ENCODE measurements at regions not wholly inside any gene's neighbourhood (a gene's known extent, or its start where the extent isn't known, plus 50 kb on each side); places are given as distances from the start of the nearest gene placed in this dataset.

- TF ChIP-seq, protein P1, sequence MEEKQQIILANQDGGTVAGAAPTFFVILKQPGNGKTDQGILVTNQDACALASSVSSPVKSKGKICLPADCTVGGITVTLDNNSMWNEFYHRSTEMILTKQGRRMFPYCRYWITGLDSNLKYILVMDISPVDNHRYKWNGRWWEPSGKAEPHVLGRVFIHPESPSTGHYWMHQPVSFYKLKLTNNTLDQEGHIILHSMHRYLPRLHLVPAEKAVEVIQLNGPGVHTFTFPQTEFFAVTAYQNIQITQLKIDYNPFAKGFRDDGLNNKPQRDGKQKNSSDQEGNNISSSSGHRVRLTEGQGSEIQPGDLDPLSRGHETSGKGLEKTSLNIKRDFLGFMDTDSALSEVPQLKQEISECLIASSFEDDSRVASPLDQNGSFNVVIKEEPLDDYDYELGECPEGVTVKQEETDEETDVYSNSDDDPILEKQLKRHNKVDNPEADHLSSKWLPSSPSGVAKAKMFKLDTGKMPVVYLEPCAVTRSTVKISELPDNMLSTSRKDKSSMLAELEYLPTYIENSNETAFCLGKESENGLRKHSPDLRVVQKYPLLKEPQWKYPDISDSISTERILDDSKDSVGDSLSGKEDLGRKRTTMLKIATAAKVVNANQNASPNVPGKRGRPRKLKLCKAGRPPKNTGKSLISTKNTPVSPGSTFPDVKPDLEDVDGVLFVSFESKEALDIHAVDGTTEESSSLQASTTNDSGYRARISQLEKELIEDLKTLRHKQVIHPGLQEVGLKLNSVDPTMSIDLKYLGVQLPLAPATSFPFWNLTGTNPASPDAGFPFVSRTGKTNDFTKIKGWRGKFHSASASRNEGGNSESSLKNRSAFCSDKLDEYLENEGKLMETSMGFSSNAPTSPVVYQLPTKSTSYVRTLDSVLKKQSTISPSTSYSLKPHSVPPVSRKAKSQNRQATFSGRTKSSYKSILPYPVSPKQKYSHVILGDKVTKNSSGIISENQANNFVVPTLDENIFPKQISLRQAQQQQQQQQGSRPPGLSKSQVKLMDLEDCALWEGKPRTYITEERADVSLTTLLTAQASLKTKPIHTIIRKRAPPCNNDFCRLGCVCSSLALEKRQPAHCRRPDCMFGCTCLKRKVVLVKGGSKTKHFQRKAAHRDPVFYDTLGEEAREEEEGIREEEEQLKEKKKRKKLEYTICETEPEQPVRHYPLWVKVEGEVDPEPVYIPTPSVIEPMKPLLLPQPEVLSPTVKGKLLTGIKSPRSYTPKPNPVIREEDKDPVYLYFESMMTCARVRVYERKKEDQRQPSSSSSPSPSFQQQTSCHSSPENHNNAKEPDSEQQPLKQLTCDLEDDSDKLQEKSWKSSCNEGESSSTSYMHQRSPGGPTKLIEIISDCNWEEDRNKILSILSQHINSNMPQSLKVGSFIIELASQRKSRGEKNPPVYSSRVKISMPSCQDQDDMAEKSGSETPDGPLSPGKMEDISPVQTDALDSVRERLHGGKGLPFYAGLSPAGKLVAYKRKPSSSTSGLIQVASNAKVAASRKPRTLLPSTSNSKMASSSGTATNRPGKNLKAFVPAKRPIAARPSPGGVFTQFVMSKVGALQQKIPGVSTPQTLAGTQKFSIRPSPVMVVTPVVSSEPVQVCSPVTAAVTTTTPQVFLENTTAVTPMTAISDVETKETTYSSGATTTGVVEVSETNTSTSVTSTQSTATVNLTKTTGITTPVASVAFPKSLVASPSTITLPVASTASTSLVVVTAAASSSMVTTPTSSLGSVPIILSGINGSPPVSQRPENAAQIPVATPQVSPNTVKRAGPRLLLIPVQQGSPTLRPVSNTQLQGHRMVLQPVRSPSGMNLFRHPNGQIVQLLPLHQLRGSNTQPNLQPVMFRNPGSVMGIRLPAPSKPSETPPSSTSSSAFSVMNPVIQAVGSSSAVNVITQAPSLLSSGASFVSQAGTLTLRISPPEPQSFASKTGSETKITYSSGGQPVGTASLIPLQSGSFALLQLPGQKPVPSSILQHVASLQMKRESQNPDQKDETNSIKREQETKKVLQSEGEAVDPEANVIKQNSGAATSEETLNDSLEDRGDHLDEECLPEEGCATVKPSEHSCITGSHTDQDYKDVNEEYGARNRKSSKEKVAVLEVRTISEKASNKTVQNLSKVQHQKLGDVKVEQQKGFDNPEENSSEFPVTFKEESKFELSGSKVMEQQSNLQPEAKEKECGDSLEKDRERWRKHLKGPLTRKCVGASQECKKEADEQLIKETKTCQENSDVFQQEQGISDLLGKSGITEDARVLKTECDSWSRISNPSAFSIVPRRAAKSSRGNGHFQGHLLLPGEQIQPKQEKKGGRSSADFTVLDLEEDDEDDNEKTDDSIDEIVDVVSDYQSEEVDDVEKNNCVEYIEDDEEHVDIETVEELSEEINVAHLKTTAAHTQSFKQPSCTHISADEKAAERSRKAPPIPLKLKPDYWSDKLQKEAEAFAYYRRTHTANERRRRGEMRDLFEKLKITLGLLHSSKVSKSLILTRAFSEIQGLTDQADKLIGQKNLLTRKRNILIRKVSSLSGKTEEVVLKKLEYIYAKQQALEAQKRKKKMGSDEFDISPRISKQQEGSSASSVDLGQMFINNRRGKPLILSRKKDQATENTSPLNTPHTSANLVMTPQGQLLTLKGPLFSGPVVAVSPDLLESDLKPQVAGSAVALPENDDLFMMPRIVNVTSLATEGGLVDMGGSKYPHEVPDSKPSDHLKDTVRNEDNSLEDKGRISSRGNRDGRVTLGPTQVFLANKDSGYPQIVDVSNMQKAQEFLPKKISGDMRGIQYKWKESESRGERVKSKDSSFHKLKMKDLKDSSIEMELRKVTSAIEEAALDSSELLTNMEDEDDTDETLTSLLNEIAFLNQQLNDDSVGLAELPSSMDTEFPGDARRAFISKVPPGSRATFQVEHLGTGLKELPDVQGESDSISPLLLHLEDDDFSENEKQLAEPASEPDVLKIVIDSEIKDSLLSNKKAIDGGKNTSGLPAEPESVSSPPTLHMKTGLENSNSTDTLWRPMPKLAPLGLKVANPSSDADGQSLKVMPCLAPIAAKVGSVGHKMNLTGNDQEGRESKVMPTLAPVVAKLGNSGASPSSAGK (IDR thresholded peaks at IDR 0.05): no peak
- no peak for TF ChIP-seq MAFG (tag; conservative IDR thresholded peaks at IDR 0.05)
Observed at GRCh38 chr13:20291675-20292074, 59.6 kb upstream of the GJB6 start (continued).
